Mesenchymal stem cell (in vitro differentiated cells and primary cell): ENCODE measurements at regions not wholly inside any gene's neighbourhood (a gene's known extent, or its start where the extent isn't known, plus 50 kb on each side); places are given as distances from the start of the nearest gene placed in this dataset.
"Not testable (repeated sequence)": the region's sequence is repeated elsewhere in the genome, so short reads cannot be mapped to it uniquely, and the experiment has no call there.

Experiments
- DNase-seq: peaks from one replicate; pipeline ENCODE4 v3.0.0-alpha.2; 2013
- H2AFZ ChIP-seq: one replicate; pipeline ENCODE4 v1.6.1; 2013; ENCODE audit warnings: low read depth, mild to moderate bottlenecking, control low read depth, inconsistent platforms, low read length, moderate library complexity
- H2AK5ac ChIP-seq: 2 replicates; pipeline ENCODE4 v1.6.1; 2013; ENCODE audit warnings: low read length, moderate library complexity, mild to moderate bottlenecking, inconsistent platforms; ENCODE audit not compliant: severe bottlenecking
- H2BK120ac ChIP-seq: one replicate; pipeline ENCODE4 v1.6.1; 2013; ENCODE audit warnings: low read depth, mild to moderate bottlenecking, inconsistent platforms, low read length, moderate library complexity
- H2BK12ac ChIP-seq, 2 experiments: one replicate each; pipeline ENCODE4 v1.6.1; 2013; ENCODE audit warnings: inconsistent platforms in 2 of 2, low read length in 2 of 2, mild to moderate bottlenecking in 2 of 2, moderate library complexity in 2 of 2, control low read depth in 1 of 2
- H2BK15ac ChIP-seq: one replicate; pipeline ENCODE4 v1.6.1; 2013; ENCODE audit warnings: mild to moderate bottlenecking, low read depth, inconsistent platforms; ENCODE audit not compliant: poor library complexity, severe bottlenecking
- H2BK5ac ChIP-seq: 2 replicates; pipeline ENCODE4 v1.6.1; 2013; ENCODE audit warnings: low read depth, mild to moderate bottlenecking, low read length, control low read depth, inconsistent platforms; ENCODE audit not compliant: poor library complexity, severe bottlenecking
- H3K14ac ChIP-seq, 2 experiments: one replicate each; pipeline ENCODE4 v1.6.1; 2013; ENCODE audit warnings: inconsistent platforms in 2 of 2, low read length in 2 of 2, control low read depth in 1 of 2, mild to moderate bottlenecking in 1 of 2, moderate library complexity in 1 of 2
- H3K18ac ChIP-seq, 2 experiments: one replicate each; pipeline ENCODE4 v1.6.1; 2013; ENCODE audit warnings: inconsistent platforms in 2 of 2, low read length in 2 of 2, control low read depth in 1 of 2, low read depth in 1 of 2, mild to moderate bottlenecking in 1 of 2
- H3K23ac ChIP-seq, 2 experiments: one replicate each; pipeline ENCODE4 v1.6.1; 2013; ENCODE audit warnings: inconsistent platforms in 2 of 2, low read length in 2 of 2, mild to moderate bottlenecking in 2 of 2, moderate library complexity in 2 of 2, control low read depth in 1 of 2
- H3K27ac ChIP-seq: 2 replicates; pipeline ENCODE4 v1.5.1; 2013; ENCODE audit warnings: mild to moderate bottlenecking, moderate library complexity, low read length, control low read depth, inconsistent platforms; ENCODE audit not compliant: poor library complexity, severe bottlenecking
- H3K27me3 ChIP-seq, 2 experiments: 2 replicates each; pipeline versions ENCODE4 v1.6.1 to v1.7.0; 2013; ENCODE audit warnings: low read length in 2 of 2, mild to moderate bottlenecking in 2 of 2, moderate library complexity in 2 of 2, control low read depth in 1 of 2, inconsistent platforms in 1 of 2; ENCODE audit not compliant: control insufficient read depth in 1 of 2, insufficient read depth in 1 of 2
- H3K36me3 ChIP-seq, 2 experiments: 2 replicates each; pipeline versions ENCODE4 v1.6.1 to v1.7.0; 2013; ENCODE audit warnings: low read length in 2 of 2, control low read depth in 1 of 2, inconsistent platforms in 1 of 2, low read depth in 1 of 2, mild to moderate bottlenecking in 1 of 2; ENCODE audit not compliant: insufficient read depth in 2 of 2, control insufficient read depth in 1 of 2
- H3K4ac ChIP-seq, 2 experiments: one replicate each; pipeline ENCODE4 v1.6.1; 2013; ENCODE audit warnings: inconsistent platforms in 2 of 2, low read length in 2 of 2, mild to moderate bottlenecking in 2 of 2, moderate library complexity in 2 of 2, control low read depth in 1 of 2, low read depth in 1 of 2
- H3K4me1 ChIP-seq: 2 replicates; pipeline ENCODE4 v1.6.1; 2013; ENCODE audit warnings: low read depth, low read length, control low read depth; ENCODE audit not compliant: control insufficient read depth, insufficient read depth
- H3K4me2 ChIP-seq: 2 replicates; pipeline ENCODE4 v1.6.1; 2013; ENCODE audit warnings: low read length, mild to moderate bottlenecking, inconsistent platforms; ENCODE audit not compliant: poor library complexity, severe bottlenecking
- H3K4me3 ChIP-seq, 2 experiments: 2 replicates each; pipeline versions ENCODE4 v1.5.1 to v1.7.0; 2013; ENCODE audit warnings: low read length in 2 of 2, mild to moderate bottlenecking in 2 of 2, control low read depth in 1 of 2, low read depth in 1 of 2; ENCODE audit not compliant: insufficient read depth in 1 of 2
- H3K79me1 ChIP-seq: replicated peaks from 2 replicates; pipeline ENCODE4 v1.6.1; 2013; ENCODE audit warnings: mild to moderate bottlenecking, control low read depth, low read length, inconsistent platforms; ENCODE audit not compliant: poor library complexity, severe bottlenecking
- H3K9ac ChIP-seq: 2 replicates; pipeline ENCODE4 v1.7.0; 2013; ENCODE audit warnings: mild to moderate bottlenecking, low read length, moderate library complexity
- H3K9me3 ChIP-seq: 2 replicates; pipeline ENCODE4 v1.7.0; 2013; ENCODE audit warnings: mild to moderate bottlenecking, low read length; ENCODE audit not compliant: control insufficient read depth
- H4K8ac ChIP-seq: one replicate; pipeline ENCODE4 v1.6.1; 2013; ENCODE audit warnings: inconsistent platforms, mild to moderate bottlenecking, low read length, moderate library complexity
- H4K91ac ChIP-seq: one replicate; pipeline ENCODE4 v1.6.1; 2013; ENCODE audit warnings: mild to moderate bottlenecking, low read length, inconsistent platforms
- WGBS: methylation state at CpG from one replicate; pipeline ENCODE4 v1.1.7; 2013; ENCODE audit warnings: mixed read lengths; 5-methylcytosine and 5-hydroxymethylcytosine counted together

DNA sequence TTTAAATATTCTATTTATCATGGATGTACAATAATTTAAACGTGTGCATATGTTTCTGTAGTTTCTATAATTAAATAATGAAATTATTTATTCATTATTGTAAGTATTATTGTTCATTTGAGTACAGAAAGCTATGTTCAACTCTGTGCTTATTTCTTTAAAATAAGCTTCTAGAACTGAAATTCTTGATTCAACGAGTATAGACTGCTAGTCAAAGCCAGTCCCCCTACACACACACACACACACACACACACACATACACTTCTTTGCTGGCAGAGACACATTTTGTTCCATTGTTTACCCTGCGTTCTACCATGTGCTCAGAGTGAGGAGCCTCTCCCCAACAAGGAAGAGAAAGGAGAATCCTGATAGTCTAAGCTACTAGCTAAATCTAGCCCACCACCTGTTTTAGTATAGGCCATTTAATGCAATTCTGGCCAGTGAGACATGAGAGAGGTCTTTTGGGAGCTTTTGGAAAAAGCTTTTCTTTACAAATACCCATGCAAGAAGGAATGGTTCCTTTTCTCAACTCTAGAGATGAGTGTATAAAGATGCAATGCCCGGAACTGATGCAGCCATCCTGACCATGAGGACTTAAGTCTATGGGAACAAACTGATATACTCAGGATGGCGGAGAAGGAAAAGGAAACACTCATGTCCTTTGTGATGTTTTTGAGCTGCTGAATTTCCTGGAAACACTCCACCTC is 161.4 kb downstream of the NDUFA12 start:
- Histone ChIP-seq H3K4me1 (peaks cover under 1% of the 10 kb centered on the region), H2AFZ (no peak overlapping the region), H3K79me1 (no peaks in the 10 kb centered on the region), H3K9ac (no peak overlapping the region), H3K14ac (no peak overlapping the region), H3K27ac (no peak overlapping the region), H3K4ac (no peak overlapping the region), H3K4me2 (no peak overlapping the region), H2BK15ac (no peak overlapping the region), H2BK12ac (no peak overlapping the region), H3K18ac (peak overlapping the region in 1 of 2 experiments; percentile 21), H3K27me3 (peaks cover 19 to 22% of the 10 kb centered on the region in 2 experiments), H3K9me3 (no peaks in the 10 kb centered on the region), H2BK120ac (no peak overlapping the region), H3K36me3 (no peaks in the 10 kb centered on the region), H4K8ac (no peak overlapping the region), H3K4me3 (no peak overlapping the region), H2BK5ac (no peak overlapping the region), H3K23ac (no peak overlapping the region), H4K91ac (no peak overlapping the region), H2AK5ac (no peak overlapping the region)
- WGBS = 92% methylated on average over 4 of the region's 5 CpGs
- DNase-seq = no peak

DNA sequence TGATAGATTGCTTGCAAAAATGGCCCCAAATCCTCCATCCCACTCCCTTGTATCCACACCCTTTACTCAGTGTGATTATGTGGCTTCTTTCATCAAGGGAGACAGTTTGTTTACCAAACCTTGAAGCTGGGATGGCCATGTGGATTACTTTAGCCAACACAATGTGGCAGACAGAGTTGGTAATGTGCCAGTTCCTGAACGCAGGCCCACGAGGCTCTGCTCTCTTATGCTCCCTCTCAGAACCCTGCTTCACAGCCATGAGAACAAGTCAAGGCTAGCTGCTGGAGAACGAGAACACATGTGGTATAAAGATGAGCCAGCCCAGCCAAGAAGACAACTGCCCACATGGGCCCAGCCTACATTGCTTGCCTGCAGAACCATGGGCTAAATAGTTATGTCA is 162.3 kb downstream of the NDUFA12 start:
- WGBS = 49% methylated on average over 3 of the region's 3 CpGs
- Histone ChIP-seq H3K27ac (no peak overlapping the region), H3K36me3 (no peaks in the 10 kb centered on the region), H4K8ac (no peak overlapping the region), H3K9ac (no peak overlapping the region), H2BK15ac (no peak overlapping the region), H2AK5ac (no peak overlapping the region), H3K14ac (no peak overlapping the region), H3K9me3 (no peaks in the 10 kb centered on the region), H2BK120ac (no peak overlapping the region), H2AFZ (no peak overlapping the region), H3K27me3 (peaks cover 19 to 22% of the 10 kb centered on the region in 2 experiments), H3K4me3 (no peak overlapping the region), H3K4me1 (peaks cover 2% of the 10 kb centered on the region), H2BK12ac (no peak overlapping the region), H3K18ac (no peak overlapping the region), H3K23ac (no peak overlapping the region), H2BK5ac (no peak overlapping the region), H4K91ac (no peak overlapping the region), H3K4ac (no peak overlapping the region), H3K4me2 (no peak overlapping the region), H3K79me1 (no peaks in the 10 kb centered on the region)
- DNase-seq = peak; percentile 18

DNA sequence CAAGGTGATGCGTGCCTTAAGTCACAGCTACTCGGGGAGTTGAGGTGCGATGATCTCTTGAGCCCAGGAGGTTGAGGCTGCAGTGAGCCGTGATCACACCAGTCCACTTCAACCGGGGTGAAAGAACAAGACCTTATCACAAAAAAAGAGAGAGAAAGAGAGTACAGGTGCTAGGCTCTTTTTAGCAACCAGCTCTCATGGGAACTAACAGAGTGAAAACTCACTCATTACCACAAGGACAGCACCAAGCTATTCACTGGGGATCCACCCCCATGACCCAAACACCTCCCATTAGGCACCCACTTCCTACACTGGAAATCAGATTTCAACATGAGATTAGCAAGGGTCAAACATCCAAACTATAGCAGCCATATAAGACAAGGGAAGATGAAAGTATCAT is 164.2 kb downstream of the NDUFA12 start:
- Histone ChIP-seq H3K4me3 (no peak overlapping the region), H2BK12ac (no peak overlapping the region), H3K18ac (no peak overlapping the region), H3K4me1 (peaks cover 2% of the 10 kb centered on the region), H4K91ac (no peak overlapping the region), H2AK5ac (no peak overlapping the region), H3K27ac (no peak overlapping the region), H2BK120ac (no peak overlapping the region), H3K36me3 (no peaks in the 10 kb centered on the region), H2BK5ac (no peak overlapping the region), H3K9me3 (no peaks in the 10 kb centered on the region), H3K4me2 (no peak overlapping the region), H3K4ac (no peak overlapping the region), H3K23ac (no peak overlapping the region), H2BK15ac (no peak overlapping the region), H3K14ac (no peak overlapping the region), H3K79me1 (no peaks in the 10 kb centered on the region), H3K27me3 (peaks cover 9 to 18% of the 10 kb centered on the region in 2 experiments), H2AFZ (no peak overlapping the region), H4K8ac (no peak overlapping the region), H3K9ac (no peak overlapping the region)
- DNase-seq = no peak
- WGBS = 92% methylated on average over 5 of the region's 5 CpGs

DNA sequence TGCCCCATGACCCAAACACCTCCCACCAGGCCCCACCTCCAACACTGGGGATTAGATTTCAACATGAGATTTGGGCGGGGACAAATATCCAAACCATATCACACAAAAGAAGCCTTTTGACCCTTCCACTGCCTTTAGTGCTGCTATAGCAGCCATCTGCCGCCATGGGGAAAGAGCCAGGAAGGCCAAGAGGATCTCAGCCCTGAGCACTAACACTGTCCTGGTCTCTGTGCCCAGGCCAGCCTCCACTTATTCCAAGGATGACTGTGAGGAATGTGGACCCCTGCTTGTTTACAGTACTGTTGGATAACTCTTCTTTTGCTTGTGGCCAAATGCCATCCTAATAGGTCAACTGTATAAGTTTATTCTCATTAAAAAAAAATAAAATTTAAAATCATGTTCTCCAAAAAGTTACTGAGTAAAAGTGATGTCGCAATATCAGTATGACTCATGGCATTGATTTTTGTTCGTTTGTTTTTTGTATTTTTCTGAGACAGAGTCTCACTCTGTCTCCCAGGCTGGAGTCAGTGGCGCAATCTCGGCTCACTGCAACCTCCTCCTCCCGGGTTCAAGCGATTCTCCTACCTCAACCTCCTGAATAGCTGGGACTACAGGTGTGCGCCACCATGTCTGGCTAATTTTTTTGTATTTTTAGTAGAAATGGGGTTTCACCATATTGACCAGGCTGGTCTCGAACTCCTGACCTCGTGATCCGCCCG is 166.4 kb downstream of the NDUFA12 start:
- H2BK15ac ChIP-seq = peak overlapping the region; percentile 12
- H2BK120ac ChIP-seq, H3K36me3 ChIP-seq, H2BK12ac ChIP-seq, H4K91ac ChIP-seq, H2AFZ ChIP-seq, H3K27me3 ChIP-seq, H3K27ac ChIP-seq, H2BK5ac ChIP-seq, H3K4ac ChIP-seq, H3K4me3 ChIP-seq, H3K18ac ChIP-seq, H3K79me1 ChIP-seq, H3K9me3 ChIP-seq, H4K8ac ChIP-seq, H3K23ac ChIP-seq, H3K4me2 ChIP-seq, H3K14ac ChIP-seq, H3K4me1 ChIP-seq, H3K9ac ChIP-seq, H2AK5ac ChIP-seq: not testable (repeated sequence)
- WGBS = 79% methylated on average over 6 of the region's 13 CpGs
- DNase-seq = peak; percentile 50
